GM12878 (cell line): ENCODE measurements at regions not wholly inside any gene's neighbourhood (a gene's known extent, or its start where the extent isn't known, plus 50 kb on each side); places are given as distances from the start of the nearest gene placed in this dataset.

Experiments
- ATAC-seq: fragments of 200-7000 bp; cut with Tn5 transposase; 3 replicates; pipeline ENCODE4 v1.9.1; 2020; ENCODE audit warnings: mild to moderate bottlenecking, moderate library complexity
- BruUV-seq: library from RNA; stranded (reverse); fragments of 400-500 nt; replicated peaks from 2 replicates; lab custom pipeline; 2021; lab: Mats Ljungman, UMichigan
- CTCF ChIA-PET: fragments of 300-600 bp; sonication (Branson Sonifier 250); formaldehyde crosslinking; extraction: SDS; loops from one replicate; lab custom pipeline; 2021; ENCODE audit warnings: inconsistent platforms; lab: Yijun Ruan, JAX
- POLR2A ChIA-PET: fragments of 350-600 bp; formaldehyde crosslinking; extraction: SDS; loops from one replicate; lab custom pipeline; 2021; ENCODE audit warnings: inconsistent platforms; lab: Charles Lee
- RAD21 ChIA-PET: fragments of 300-600 bp; sonication (Branson Sonifier 250); formaldehyde crosslinking; loops from one replicate; lab custom pipeline; 2023; ENCODE audit warnings: antibody characterized with exemption; ENCODE audit not compliant: unreplicated experiment; lab: Charles Lee
- SMC1A ChIA-PET: fragments of 300-600 bp; sonication (Branson Sonifier 250); formaldehyde crosslinking; loops from one replicate; lab custom pipeline; 2023; ENCODE audit not compliant: unreplicated experiment, uncharacterized antibody; lab: Charles Lee
- DNase-seq: peaks from one replicate; pipeline ENCODE4 v3.0.0-alpha.2; 2011; ENCODE audit warnings: low read depth, low spot score
- FAIRE-seq: peaks from 3 replicates; lab custom pipeline; 2011; peaks lifted over from hg19 to GRCh38; lab: Jason Lieb, UNC
- H2AFZ ChIP-seq: 2 replicates; pipeline ENCODE4 v1.6.0; 2011; ENCODE audit warnings: low read depth, low read length, control low read depth; ENCODE audit not compliant: control insufficient read depth
- H3K27ac ChIP-seq: 2 replicates; pipeline ENCODE4 v1.5.1; 2011; ENCODE audit warnings: control low read depth; ENCODE audit not compliant: control insufficient read depth, insufficient read depth
- H3K27me3 ChIP-seq, 2 experiments: replicated peaks in 1 of 2; 2 replicates each; pipeline versions ENCODE4 v1.6.0 to v1.6.1; 2011; ENCODE audit warnings: low read length in 1 of 2; ENCODE audit not compliant: control insufficient read depth in 2 of 2, insufficient read depth in 2 of 2
- H3K36me3 ChIP-seq, 2 experiments: 2 replicates each; pipeline ENCODE4 v1.5.1; 2011; ENCODE audit warnings: low read length in 1 of 2; ENCODE audit not compliant: control insufficient read depth in 2 of 2, insufficient read depth in 2 of 2
- H3K4me1 ChIP-seq: 2 replicates; pipeline ENCODE4 v1.6.1; 2011; ENCODE audit warnings: mild to moderate bottlenecking, low read length, moderate library complexity, mixed read lengths; ENCODE audit not compliant: control insufficient read depth, insufficient read depth
- H3K4me2 ChIP-seq: 2 replicates; pipeline ENCODE4 v1.6.0; 2011; ENCODE audit warnings: control low read depth; ENCODE audit not compliant: control insufficient read depth, insufficient read depth
- H3K4me3 ChIP-seq: fragments of 200-600 bp; sonication (generic); 2 replicates; pipeline ENCODE4 v1.5.1; 2016
- H3K79me2 ChIP-seq: 2 replicates; pipeline ENCODE4 v1.6.0; 2011; ENCODE audit warnings: low read length; ENCODE audit not compliant: control insufficient read depth, insufficient read depth
- H3K9ac ChIP-seq: 2 replicates; pipeline ENCODE4 v1.8.0; 2011; ENCODE audit warnings: low read length, control low read depth, mixed read lengths; ENCODE audit not compliant: control insufficient read depth, insufficient read depth
- H3K9me3 ChIP-seq: replicated peaks from 3 replicates; pipeline ENCODE4 v1.5.1; 2011; ENCODE audit warnings: mild to moderate bottlenecking, low read length; ENCODE audit not compliant: control insufficient read depth, insufficient read depth
- H4K20me1 ChIP-seq: 2 replicates; pipeline ENCODE4 v1.6.0; 2011; ENCODE audit not compliant: control insufficient read depth, insufficient read depth
- BACH1 ChIP-seq: fragments of 450-650 bp; IDR thresholded peaks from 2 replicates; pipeline ENCODE4 v1.6.1; 2017; ENCODE audit warnings: mild to moderate bottlenecking, borderline replicate concordance
- CBFB ChIP-seq: IDR thresholded peaks from 2 replicates; pipeline ENCODE4 v1.6.1; 2016; ENCODE audit warnings: antibody characterized with exemption, low read depth
- E4F1 ChIP-seq: fragments of 450-650 bp; IDR thresholded peaks from 2 replicates; pipeline ENCODE4 v1.6.1; 2018; ENCODE audit warnings: borderline replicate concordance, mild to moderate bottlenecking; ENCODE audit not compliant: partially characterized antibody
- FOS ChIP-seq: IDR thresholded peaks from 3 replicates; pipeline ENCODE4 v1.6.1; 2011; ENCODE audit warnings: borderline replicate concordance; ENCODE audit not compliant: insufficient read length; ENCODE audit errors: extremely low read depth
- IKZF1 ChIP-seq: fragments of 450-650 bp; conservative IDR thresholded peaks from 2 replicates; pipeline ENCODE4 v1.6.1; 2017; ENCODE audit warnings: antibody characterized with exemption, mild to moderate bottlenecking
- JUNB ChIP-seq: IDR thresholded peaks from 2 replicates; pipeline ENCODE4 v1.6.1; 2016; ENCODE audit warnings: antibody characterized with exemption, mild to moderate bottlenecking
- NR2F1 ChIP-seq: fragments of 450-650 bp; conservative IDR thresholded peaks from 2 replicates; pipeline ENCODE4 v1.6.1; 2017; ENCODE audit warnings: mild to moderate bottlenecking
- PAX8 ChIP-seq: fragments of 450-650 bp; IDR thresholded peaks from 2 replicates; pipeline ENCODE4 v1.6.1; 2017; ENCODE audit warnings: mild to moderate bottlenecking, moderate library complexity
- POLR2AphosphoS2 ChIP-seq: IDR thresholded peaks from 2 replicates; pipeline ENCODE4 v1.6.1; 2011; ENCODE audit warnings: low read depth, mild to moderate bottlenecking, low read length, improper control_type of control experiment, moderate library complexity
- RCOR1 ChIP-seq: conservative IDR thresholded peaks from 2 replicates; pipeline ENCODE4 v1.6.1; 2012; ENCODE audit warnings: low read depth, low read length, improper control_type of control experiment
- SMAD1 ChIP-seq: fragments of 450-650 bp; IDR thresholded peaks from 2 replicates; pipeline ENCODE4 v1.6.1; 2018; ENCODE audit warnings: mild to moderate bottlenecking, low read depth; ENCODE audit not compliant: partially characterized antibody
- TCF3 ChIP-seq: IDR thresholded peaks from 2 replicates; pipeline ENCODE4 v1.6.1; 2012; ENCODE audit warnings: low read depth, mild to moderate bottlenecking, low read length, borderline replicate concordance; ENCODE audit not compliant: insufficient read depth
- whole genome bisulfite sequencing: methylation state at CpG from one replicate; pipeline ENCODE4 v1.1.6; 2016; ENCODE audit warnings: low lambda C conversion rate; ENCODE audit not compliant: insufficient replicate concordance, insufficient coverage; ENCODE audit errors: missing lambda C conversion rate; 5-methylcytosine and 5-hydroxymethylcytosine counted together
- in situ Hi-C: fragments of 300-500 bp; cut with MboI; formaldehyde crosslinking; loops from 9 replicates; pipeline ENCODE4 v1.14.3; 2018; ENCODE audit warnings: mixed read lengths
- intact Hi-C: fragments of 100-400 bp; cut with micrococcal nuclease; formaldehyde crosslinking; loops from one replicate; pipeline ENCODE4 v1.14.2; 2022; ENCODE audit not compliant: unreplicated experiment
- TF ChIP-seq, protein P1 (sequence below): fragments of 450-650 bp; IDR thresholded peaks from 2 replicates; pipeline ENCODE4 v1.6.1; 2016; ENCODE audit warnings: mild to moderate bottlenecking, moderate library complexity, borderline replicate concordance

GRCh38 chr3:144529566-144529965, 557.9 kb downstream of the DIPK2A start (continued):
- no peak for TF ChIP-seq FOS
- TF ChIP-seq CBFB, result no peak
- TF ChIP-seq, all 136 proteins: peak for 0

- no peaks in the 10 kb centered on the region for H3K9me3 ChIP-seq
- POLR2A ChIA-PET, result no interaction called here
- in situ Hi-C loops, result no loop called here
- SMC1A ChIA-PET, result interaction anchor here (1.0 kb wide), 1 partner anchor 27 kb away, joined by 3 read pairs; no protein-coding TSS in a partner anchor
- no peak for FAIRE-seq
- no peak overlapping the region for H3K9ac ChIP-seq
- BruUV-seq, result no TSS peak
- no peaks in the 10 kb centered on the region for H3K27me3 ChIP-seq
- no peak overlapping the region for H2AFZ ChIP-seq
- H3K4me1 ChIP-seq, result no peaks in the 10 kb centered on the region
- DNase-seq, result no peak
- no peak for ATAC-seq
- H3K79me2 ChIP-seq, result no peaks in the 10 kb centered on the region
- no peak overlapping the region for H3K4me2 ChIP-seq
- intact Hi-C loops, result no loop called here
- 30% methylated on average over 4 of the region's 4 CpGs for WGBS
- no peak overlapping the region for H3K27ac ChIP-seq
- RAD21 ChIA-PET, result no interaction called here
- CTCF ChIA-PET, result no interaction called here
- H4K20me1 ChIP-seq, result no peaks in the 10 kb centered on the region
- no peaks in the 10 kb centered on the region for H3K36me3 ChIP-seq
- no peak for TF ChIP-seq BACH1
- no peak for TF ChIP-seq IKZF1
- TF ChIP-seq JUNB, result no peak
- no peak for TF ChIP-seq NR2F1
- TF ChIP-seq TCF3, result no peak
- TF ChIP-seq, protein P1, sequence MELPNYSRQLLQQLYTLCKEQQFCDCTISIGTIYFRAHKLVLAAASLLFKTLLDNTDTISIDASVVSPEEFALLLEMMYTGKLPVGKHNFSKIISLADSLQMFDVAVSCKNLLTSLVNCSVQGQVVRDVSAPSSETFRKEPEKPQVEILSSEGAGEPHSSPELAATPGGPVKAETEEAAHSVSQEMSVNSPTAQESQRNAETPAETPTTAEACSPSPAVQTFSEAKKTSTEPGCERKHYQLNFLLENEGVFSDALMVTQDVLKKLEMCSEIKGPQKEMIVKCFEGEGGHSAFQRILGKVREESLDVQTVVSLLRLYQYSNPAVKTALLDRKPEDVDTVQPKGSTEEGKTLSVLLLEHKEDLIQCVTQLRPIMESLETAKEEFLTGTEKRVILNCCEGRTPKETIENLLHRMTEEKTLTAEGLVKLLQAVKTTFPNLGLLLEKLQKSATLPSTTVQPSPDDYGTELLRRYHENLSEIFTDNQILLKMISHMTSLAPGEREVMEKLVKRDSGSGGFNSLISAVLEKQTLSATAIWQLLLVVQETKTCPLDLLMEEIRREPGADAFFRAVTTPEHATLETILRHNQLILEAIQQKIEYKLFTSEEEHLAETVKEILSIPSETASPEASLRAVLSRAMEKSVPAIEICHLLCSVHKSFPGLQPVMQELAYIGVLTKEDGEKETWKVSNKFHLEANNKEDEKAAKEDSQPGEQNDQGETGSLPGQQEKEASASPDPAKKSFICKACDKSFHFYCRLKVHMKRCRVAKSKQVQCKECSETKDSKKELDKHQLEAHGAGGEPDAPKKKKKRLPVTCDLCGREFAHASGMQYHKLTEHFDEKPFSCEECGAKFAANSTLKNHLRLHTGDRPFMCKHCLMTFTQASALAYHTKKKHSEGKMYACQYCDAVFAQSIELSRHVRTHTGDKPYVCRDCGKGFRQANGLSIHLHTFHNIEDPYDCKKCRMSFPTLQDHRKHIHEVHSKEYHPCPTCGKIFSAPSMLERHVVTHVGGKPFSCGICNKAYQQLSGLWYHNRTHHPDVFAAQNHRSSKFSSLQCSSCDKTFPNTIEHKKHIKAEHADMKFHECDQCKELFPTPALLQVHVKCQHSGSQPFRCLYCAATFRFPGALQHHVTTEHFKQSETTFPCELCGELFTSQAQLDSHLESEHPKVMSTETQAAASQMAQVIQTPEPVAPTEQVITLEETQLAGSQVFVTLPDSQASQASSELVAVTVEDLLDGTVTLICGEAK, result no peak
- no peak for TF ChIP-seq POLR2AphosphoS2
- no peak for TF ChIP-seq PAX8
- no peak for TF ChIP-seq SMAD1
- TF ChIP-seq RCOR1, result no peak
- no peak for TF ChIP-seq E4F1
- TF ChIP-seq, all 136 proteins: peak for 0
- H3K4me3 ChIP-seq, result no peak overlapping the region
Measured at GRCh38 chr3:144544871-144545270, 573.2 kb downstream of the DIPK2A start.
